Activated CD8-positive, alpha-beta T cell treated with anti-CD3 and anti-CD28 coated beads for 36 hours (primary cell): ENCODE measurements at regions not wholly inside any gene's neighbourhood (a gene's known extent, or its start where the extent isn't known, plus 50 kb on each side); places are given as distances from the start of the nearest gene placed in this dataset.

Experiments
- ATAC-seq: fragments of 200-7000 bp; cut with Tn5 transposase; one replicate; pipeline ENCODE4 v1.10.0; 2021; ENCODE audit warnings: mild to moderate bottlenecking, moderate library complexity
- CTCF ChIA-PET: fragments of 350-600 bp; sonication (Branson Sonifier 250); formaldehyde crosslinking; loops from one replicate; lab custom pipeline; 2021; ENCODE audit warnings: antibody characterized with exemption; lab: Charles Lee
- POLR2A ChIA-PET: fragments of 350-600 bp; sonication (Branson Sonifier 250); formaldehyde crosslinking; loops from one replicate; lab custom pipeline; 2021; ENCODE audit warnings: antibody characterized with exemption; lab: Charles Lee
- DNase-seq: peaks from one replicate; pipeline ENCODE4 v3.0.0-alpha.2; 2020
- H3K27ac Mint-ChIP-seq: one replicate; pipeline ENCODE4 v1.8.0; 2021; ENCODE audit warnings: mild to moderate bottlenecking, mixed read lengths
- H3K27me3 Mint-ChIP-seq: one replicate; pipeline ENCODE4 v1.8.0; 2021; ENCODE audit warnings: mixed read lengths
- H3K36me3 Mint-ChIP-seq: one replicate; pipeline ENCODE4 v1.8.0; 2021; ENCODE audit warnings: low read depth, mixed read lengths
- H3K4me1 Mint-ChIP-seq: one replicate; pipeline ENCODE4 v1.8.0; 2021; ENCODE audit warnings: low read depth, mixed read lengths
- H3K4me3 Mint-ChIP-seq: one replicate; pipeline ENCODE4 v1.8.0; 2021; ENCODE audit warnings: mild to moderate bottlenecking, moderate library complexity, mixed read lengths
- H3K9me3 Mint-ChIP-seq: one replicate; pipeline ENCODE4 v1.8.0; 2021; ENCODE audit warnings: mixed read lengths
- CTCF ChIP-seq: fragments of 200-600 bp; IDR thresholded peaks from one replicate; pipeline ENCODE4 v1.8.0; 2022; ENCODE audit warnings: antibody characterized with exemption, mild to moderate bottlenecking
- intact Hi-C: fragments of 100-400 bp; cut with micrococcal nuclease; formaldehyde crosslinking; loops from one replicate; pipeline ENCODE4 v1.10.0; 2022

- intact Hi-C loops = no loop called here
- Mint-ChIP-seq H3K36me3 (no peaks in the 10 kb centered on the region), H3K9me3 (no peaks in the 10 kb centered on the region), H3K4me1 (peaks cover 8% of the 10 kb centered on the region), H3K27ac (no peak overlapping the region), H3K4me3 (no peak overlapping the region), H3K27me3 (peaks cover 6% of the 10 kb centered on the region)
- ChIA-PET POLR2A (no interaction called here), CTCF (no interaction called here)
- no peak for DNase-seq
- no peak for ATAC-seq
- no peak for TF ChIP-seq CTCF
Measured at GRCh38 chr3:87090631-87091030, 99.7 kb upstream of the VGLL3 start.

- no peaks in the 10 kb centered on the region for H3K9me3 Mint-ChIP-seq
- ChIA-PET POLR2A (no interaction called here), CTCF (no interaction called here)
- no peak overlapping the region for H3K27ac Mint-ChIP-seq
- peak overlapping the region; percentile 57 for H3K4me3 Mint-ChIP-seq
- ATAC-seq (peak; percentile 17), DNase-seq (peak; percentile 4)
- intact Hi-C loops = no loop called here
- peaks cover 6% of the 10 kb centered on the region for H3K27me3 Mint-ChIP-seq
- H3K36me3 Mint-ChIP-seq = no peaks in the 10 kb centered on the region
- TF ChIP-seq CTCF = no peak
- peaks cover 8% of the 10 kb centered on the region for H3K4me1 Mint-ChIP-seq
Measured at GRCh38 chr3:87088993-87089841, 98.3 kb upstream of the VGLL3 start.

- H3K27me3 Mint-ChIP-seq = peaks cover 6% of the 10 kb centered on the region
- no peaks in the 10 kb centered on the region for H3K9me3 Mint-ChIP-seq
- CTCF ChIA-PET = no interaction called here
- no peak overlapping the region for H3K27ac Mint-ChIP-seq
- no peak for DNase-seq
- H3K36me3 Mint-ChIP-seq = no peaks in the 10 kb centered on the region
- H3K4me3 Mint-ChIP-seq = peak overlapping the region; percentile 57
- POLR2A ChIA-PET = no interaction called here
- intact Hi-C loops = no loop called here
- peaks cover 8% of the 10 kb centered on the region for H3K4me1 Mint-ChIP-seq
- no peak for ATAC-seq
- TF ChIP-seq CTCF = no peak
Measured at GRCh38 chr3:87088430-87088992, 97.6 kb upstream of the VGLL3 start.

GRCh38 chr3:87084868-87085267 lies 93.9 kb upstream of the VGLL3 start:
- ATAC-seq = no peak

More at GRCh38 chr3:87084868-87085267, 93.9 kb upstream of the VGLL3 start:
- Mint-ChIP-seq H3K36me3 (no peaks in the 10 kb centered on the region), H3K9me3 (no peaks in the 10 kb centered on the region), H3K27ac (no peak overlapping the region), H3K27me3 (peaks cover 5% of the 10 kb centered on the region), H3K4me3 (no peak overlapping the region), H3K4me1 (peaks cover 8% of the 10 kb centered on the region)
- no peak for DNase-seq
- intact Hi-C loops = loop anchor here (5.0 kb wide), 1 partner anchor 313 kb away; no protein-coding TSS in a partner anchor
- CTCF ChIA-PET = no interaction called here
- TF ChIP-seq CTCF = no peak
- POLR2A ChIA-PET = no interaction called here
